NCI-H524 treated with DMSO at 0.1 percent for 48 hours (cell line): ENCODE measurements at regions not wholly inside any gene's neighbourhood (a gene's known extent, or its start where the extent isn't known, plus 50 kb on each side); places are given as distances from the start of the nearest gene placed in this dataset.
"Not testable (repeated sequence)": the region's sequence is repeated elsewhere in the genome, so short reads cannot be mapped to it uniquely, and the experiment has no call there.

ENCODE experiments used
- DNase-seq: peaks from one replicate; lab custom pipeline; 2025; lab: John Stamatoyannopoulos, UW

- DNase-seq: no peak
These were observed 198.1 kb upstream of the EXOC2 start for GRCh38 chr6:890995-891394.

- no peak for DNase-seq
These were observed 197.3 kb upstream of the EXOC2 start for GRCh38 chr6:890201-890600.

DNA sequence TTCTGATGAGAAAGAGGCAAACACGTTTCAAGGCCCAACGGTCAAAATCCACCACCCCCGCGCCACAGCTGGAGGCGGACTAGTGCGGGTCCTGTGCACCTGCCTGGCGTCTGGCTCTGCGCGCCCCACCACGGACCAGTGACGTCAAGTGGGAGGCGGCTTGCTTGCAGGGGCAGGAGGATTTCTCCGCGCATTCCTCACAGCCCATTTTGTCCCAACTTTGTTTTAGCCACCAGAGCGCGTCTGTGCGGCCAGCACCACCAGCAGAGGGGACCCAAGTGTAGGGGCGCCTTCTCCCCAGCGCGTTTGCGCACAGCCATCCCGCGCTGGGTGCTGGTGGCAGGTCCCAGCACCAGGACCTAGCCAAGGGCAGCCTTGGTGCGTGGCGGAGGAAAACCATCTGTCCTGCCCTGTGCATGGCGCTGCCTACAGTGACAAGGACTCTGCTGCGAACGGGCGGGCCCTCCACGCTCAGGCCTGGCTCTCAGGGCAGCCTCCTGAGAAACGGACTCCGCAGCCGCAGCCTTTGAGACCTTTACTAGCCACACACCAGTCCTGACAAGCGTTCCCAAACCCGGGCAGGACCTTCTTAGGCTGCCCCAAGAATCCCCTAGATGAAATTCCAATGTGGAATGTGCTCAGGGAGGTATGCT lies 194.8 kb upstream of the EXOC2 start:
- DNase-seq: no peak

- not testable (repeated sequence) for DNase-seq
These were observed 193.2 kb upstream of the EXOC2 start for GRCh38 chr6:886116-886515.

DNA sequence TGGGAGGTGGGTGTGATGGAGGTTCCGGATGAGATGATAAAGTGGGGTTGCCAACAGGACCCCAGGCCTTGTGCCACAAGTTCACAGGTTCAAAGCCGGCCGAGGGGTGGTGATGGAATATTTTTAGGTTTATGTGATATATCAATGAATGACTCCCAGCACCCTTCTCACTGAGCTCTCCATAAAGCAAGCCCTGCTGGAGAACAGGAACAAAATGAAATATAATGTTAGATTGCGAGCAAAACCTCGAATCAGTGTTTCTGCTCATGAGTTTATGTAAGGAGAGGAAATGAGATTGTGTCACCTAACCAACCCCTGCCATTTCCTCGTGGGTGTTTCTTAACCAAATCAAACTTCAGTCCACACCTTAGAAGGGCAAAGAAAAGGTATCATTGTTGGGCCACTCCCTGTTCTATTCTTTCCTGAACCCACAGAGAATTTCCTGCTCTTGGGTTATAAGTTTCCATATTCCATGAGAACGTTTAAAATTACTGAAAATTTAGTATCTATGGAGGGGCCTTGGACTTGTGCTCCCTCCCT lies 192.2 kb upstream of the EXOC2 start:
- DNase-seq: no peak

GRCh38 chr6:884570-884969 lies 191.6 kb upstream of the EXOC2 start:
- no peak for DNase-seq

- no peak for DNase-seq
These were observed 189.2 kb upstream of the EXOC2 start for GRCh38 chr6:882084-882598.

DNA sequence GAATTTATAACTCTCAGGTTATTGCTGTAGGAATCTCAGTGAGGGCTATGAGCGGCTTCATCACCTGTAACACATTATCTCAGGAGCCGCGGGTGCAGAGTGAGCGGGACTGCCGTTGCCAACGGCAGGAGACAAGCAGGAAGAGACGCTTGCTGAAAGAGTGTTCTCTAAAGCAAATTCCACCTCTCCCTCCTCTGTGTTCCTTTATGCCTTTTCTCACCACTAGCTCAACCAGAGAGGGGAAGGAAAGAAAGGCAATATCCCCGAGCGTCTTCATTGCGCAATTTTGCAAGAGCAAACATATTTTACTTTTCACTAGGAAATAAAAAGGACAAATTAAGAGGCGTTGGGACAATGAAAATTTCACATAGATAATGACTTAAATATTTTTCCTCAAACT lies 185.2 kb upstream of the EXOC2 start:
- no peak for DNase-seq

DNA sequence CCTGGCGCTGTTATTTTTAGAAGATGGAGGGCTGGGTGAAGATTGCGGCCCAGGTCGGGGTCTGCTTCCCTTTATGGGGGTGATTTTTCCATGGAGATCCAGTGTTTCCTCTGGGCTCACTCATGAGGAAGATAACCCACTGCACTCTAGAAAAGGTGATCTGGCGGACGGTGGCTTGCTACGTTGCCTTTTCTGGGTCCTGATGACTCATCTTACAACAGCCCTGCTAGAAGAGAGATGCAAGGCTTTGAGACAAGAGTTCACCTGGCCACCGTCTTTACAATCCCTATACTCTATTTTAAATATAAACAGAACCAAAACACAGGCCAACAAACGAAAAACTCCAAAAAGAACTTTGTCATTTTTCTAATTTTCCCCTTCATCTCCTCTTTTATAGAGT lies 182.1 kb upstream of the EXOC2 start:
- no peak for DNase-seq

DNA sequence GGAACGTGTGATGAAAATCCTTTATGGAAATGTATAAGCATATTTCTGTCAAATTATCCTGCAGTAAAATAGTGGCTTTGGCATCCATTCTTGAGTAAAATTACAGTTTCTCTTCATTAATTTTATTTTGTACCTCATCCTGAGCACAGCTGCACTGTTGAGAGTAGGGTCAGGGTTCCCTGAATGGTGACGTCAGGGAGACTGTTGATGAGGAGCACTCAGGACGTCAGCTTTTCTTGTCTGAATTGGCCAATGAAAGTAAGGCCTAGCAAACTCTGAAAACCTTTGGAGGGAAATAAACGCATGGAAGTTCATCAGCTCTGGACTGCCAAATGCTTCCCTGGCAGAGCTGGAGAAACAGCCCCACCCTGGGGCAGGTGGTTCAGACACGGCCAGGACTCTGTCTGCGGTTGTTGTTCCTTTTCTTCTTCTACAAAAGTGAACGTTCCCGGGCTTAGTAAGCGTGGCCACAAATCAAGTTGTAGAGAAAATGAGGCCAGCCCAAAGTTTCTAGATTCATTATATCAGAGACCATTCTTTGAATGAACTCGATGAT lies 179.7 kb upstream of the EXOC2 start:
- no peak for DNase-seq

DNA sequence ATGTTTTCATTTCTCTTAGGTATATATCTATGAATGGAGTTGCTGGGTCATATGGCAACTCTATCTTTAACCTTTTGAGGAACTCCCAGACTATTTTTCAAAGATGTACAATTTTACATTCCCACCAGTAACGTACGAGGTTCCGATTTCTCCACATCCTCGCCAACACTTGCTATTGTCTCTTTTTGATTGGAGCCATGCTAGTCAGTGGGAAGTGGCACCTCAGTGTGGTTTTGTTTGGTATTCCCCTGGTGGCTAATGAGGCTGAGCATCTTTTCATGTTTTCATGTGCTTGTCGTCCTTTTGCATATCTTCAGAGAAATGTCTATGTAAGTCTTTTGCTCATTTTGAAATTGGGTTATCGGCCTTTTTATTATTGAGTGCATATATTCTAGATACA lies 178.6 kb upstream of the EXOC2 start:
- DNase-seq: no peak

DNA sequence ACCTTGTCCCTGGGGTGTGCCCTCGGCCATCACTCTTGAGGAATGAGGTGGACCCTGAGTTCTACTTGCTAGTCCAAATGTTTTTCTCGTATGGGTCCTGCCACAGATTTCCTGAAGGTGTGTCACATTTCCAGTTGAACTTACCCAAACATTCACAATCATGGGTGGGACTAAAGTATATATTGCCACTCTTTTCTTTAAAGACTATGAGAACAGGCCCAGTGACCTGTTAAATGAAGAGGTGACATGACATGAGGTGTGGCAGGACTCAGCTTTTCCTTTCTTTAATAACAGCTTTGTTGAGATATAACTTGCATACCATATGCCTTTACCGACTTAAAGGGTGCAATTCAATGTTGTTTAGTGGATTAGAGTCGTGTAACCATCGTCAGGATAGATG lies 177.2 kb upstream of the EXOC2 start:
- DNase-seq: no peak

DNA sequence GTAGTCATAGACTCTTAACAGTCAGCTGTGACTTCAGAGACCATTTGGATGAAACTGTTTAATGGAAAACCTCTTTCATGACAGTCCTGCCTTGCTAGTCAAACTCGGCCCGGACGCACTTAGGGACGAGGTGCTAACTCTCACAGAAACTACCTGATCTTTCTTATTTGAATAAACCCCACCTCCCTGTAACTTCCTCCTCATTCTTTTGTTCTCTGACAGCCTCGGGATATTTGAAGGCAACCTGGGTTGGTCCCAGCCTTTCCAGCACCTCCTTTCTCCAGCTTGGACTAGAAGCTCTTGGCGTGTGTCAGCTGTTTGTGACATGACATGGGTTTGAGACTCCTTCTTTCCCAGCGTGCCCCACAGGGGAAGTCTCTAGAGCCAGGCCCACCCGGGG lies 175.3 kb upstream of the EXOC2 start:
- no peak for DNase-seq

DNA sequence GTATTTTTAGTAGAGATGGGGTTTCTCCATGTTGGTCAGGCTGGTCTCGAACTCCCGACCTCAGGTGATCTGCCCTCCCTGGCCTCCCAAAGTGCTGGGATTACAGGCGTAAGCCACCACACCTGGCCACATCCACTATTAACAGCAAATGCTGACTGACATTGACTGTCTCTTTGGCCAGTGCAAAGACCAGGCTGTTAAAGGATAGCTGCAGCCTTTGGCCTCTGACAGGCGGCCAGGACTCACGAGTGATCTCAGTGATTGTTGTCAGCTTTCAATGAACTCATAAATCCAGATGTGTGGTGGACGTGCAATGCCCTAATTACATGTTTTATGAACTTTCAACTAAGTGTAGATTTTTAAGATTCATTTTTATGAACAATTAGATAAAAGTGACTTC lies 174.4 kb upstream of the EXOC2 start:
- DNase-seq: no peak

- no peak for DNase-seq
These were observed 173.4 kb upstream of the EXOC2 start for GRCh38 chr6:866316-866715.

- no peak for DNase-seq
These were observed 172.9 kb upstream of the EXOC2 start for GRCh38 chr6:865846-866245.

GRCh38 chr6:863831-864230 lies 170.9 kb upstream of the EXOC2 start:
- DNase-seq: no peak

GRCh38 chr6:863127-863526 lies 170.2 kb upstream of the EXOC2 start:
- not testable (repeated sequence) for DNase-seq

- DNase-seq: no peak
These were observed 167.0 kb upstream of the EXOC2 start for GRCh38 chr6:859936-860335.

- no peak for DNase-seq
These were observed 161.6 kb upstream of the EXOC2 start for GRCh38 chr6:854406-855118.

DNA sequence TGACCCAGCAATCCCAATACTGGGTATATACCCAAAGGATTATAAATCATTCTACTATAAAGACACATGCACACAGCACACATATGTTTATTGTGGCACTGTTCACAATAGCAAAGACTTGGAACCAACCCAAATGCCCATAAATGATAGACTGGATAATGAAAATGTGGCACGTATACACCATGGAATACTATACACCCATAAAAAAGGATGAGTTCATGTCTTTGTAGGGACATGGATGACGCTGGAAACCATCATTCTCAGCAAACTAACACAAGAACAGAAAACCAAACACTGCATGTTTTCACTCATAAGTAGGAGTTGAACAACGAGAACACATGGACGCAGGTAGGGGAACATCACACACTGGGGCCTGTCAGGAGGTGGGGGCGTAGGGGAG lies 159.3 kb upstream of the EXOC2 start:
- DNase-seq: not testable (repeated sequence)

DNA sequence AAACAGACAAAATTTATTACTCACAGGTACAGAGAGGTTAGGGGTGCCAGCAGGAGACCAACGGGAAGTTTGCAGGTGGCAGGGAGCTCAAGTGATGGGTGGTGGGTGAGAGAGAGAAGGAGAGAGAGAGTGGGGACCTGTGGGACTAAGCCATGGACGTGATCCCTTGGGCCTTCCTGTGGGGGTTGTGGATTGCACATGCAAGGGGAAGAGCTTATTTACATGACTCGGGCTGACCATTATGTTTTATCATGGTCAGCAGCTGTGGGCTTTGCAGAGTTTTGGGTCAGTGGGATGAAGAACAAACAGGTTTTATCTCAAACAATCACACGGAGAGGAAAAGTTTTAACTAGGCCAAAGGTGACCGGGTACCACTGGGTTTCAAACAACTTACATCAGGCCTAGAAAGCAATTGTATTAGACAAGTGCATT lies 156.2 kb upstream of the EXOC2 start:
- no peak for DNase-seq

- DNase-seq: no peak
These were observed 152.6 kb upstream of the EXOC2 start for GRCh38 chr6:845566-845965.
